K562 (cell line): ENCODE measurements at regions not wholly inside any gene's neighbourhood (a gene's known extent, or its start where the extent isn't known, plus 50 kb on each side); places are given as distances from the start of the nearest gene placed in this dataset.

ENCODE experiments used
- ATAC-seq: fragments of 200-7000 bp; cut with Tn5 transposase; 3 replicates; pipeline ENCODE4 v1.9.1; 2020; ENCODE audit warnings: moderate library complexity
- BruUV-seq: library from RNA; stranded (reverse); fragments of 400-500 nt; replicated peaks from 2 replicates; lab custom pipeline; 2021; lab: Mats Ljungman, UMichigan
- CTCF ChIA-PET: fragments of 300-600 bp; formaldehyde crosslinking; extraction: SDS; loops from one replicate; lab custom pipeline; 2021; ENCODE audit warnings: low intra/inter-chr PET ratio; lab: Yijun Ruan, JAX
- POLR2A ChIA-PET: fragments of 300-600, 350-650 bp; sonication (Branson Sonifier 250); formaldehyde crosslinking; extraction: SDS; loops from one replicate; lab custom pipeline; 2021; ENCODE audit warnings: antibody characterized with exemption, inconsistent platforms; lab: Yijun Ruan, JAX
- DNase-seq, 4 experiments: peaks; one replicate each; pipeline versions ENCODE4 v3.0.0 to v3.0.0-alpha.2; 2011 to 2018; ENCODE audit warnings: low spot score in 3 of 4, mixed read lengths in 3 of 4; ENCODE audit errors: extremely low read depth in 1 of 4
- FAIRE-seq: peaks from 2 replicates; lab custom pipeline; 2011; peaks lifted over from hg19 to GRCh38; lab: Jason Lieb, UNC
- H2AFZ ChIP-seq: 2 replicates; pipeline ENCODE4 v1.6.0; 2011; ENCODE audit warnings: low read depth, low read length, control low read depth, inconsistent platforms
- H3K27ac ChIP-seq: fragments of 200-600 bp; 3 replicates; pipeline ENCODE4 v1.8.0; 2011; ENCODE audit warnings: low read depth, mild to moderate bottlenecking, control low read depth, inconsistent platforms, low read length, moderate library complexity, mixed read lengths; ENCODE audit errors: extremely low read depth
- H3K27me3 ChIP-seq, 2 experiments: fragments of 300-600 bp in 1 of 2; 2 replicates in 1 of 2; 3 replicates in 1 of 2; pipeline versions ENCODE4 v1.6.0 to v1.8.0; 2011; ENCODE audit warnings: inconsistent platforms in 2 of 2, low read length in 2 of 2, mild to moderate bottlenecking in 1 of 2, mixed read lengths in 1 of 2, moderate library complexity in 1 of 2; ENCODE audit not compliant: control insufficient read depth in 2 of 2, insufficient read depth in 2 of 2
- H3K36me3 ChIP-seq: fragments of 300-600 bp; 3 replicates; pipeline ENCODE4 v1.8.0; 2011; ENCODE audit warnings: mild to moderate bottlenecking, low read length, inconsistent platforms; ENCODE audit not compliant: control insufficient read depth, insufficient read depth
- H3K4me1 ChIP-seq, 2 experiments: fragments of 200-600 bp in 1 of 2; replicated peaks in 1 of 2; 2 replicates in 1 of 2; 3 replicates in 1 of 2; pipeline versions ENCODE4 v1.5.1 to v1.8.0; 2011; ENCODE audit warnings: inconsistent platforms in 2 of 2, low read length in 2 of 2, mild to moderate bottlenecking in 1 of 2, mixed read lengths in 1 of 2, moderate library complexity in 1 of 2; ENCODE audit not compliant: control insufficient read depth in 2 of 2, insufficient read depth in 2 of 2
- H3K4me2 ChIP-seq: 2 replicates; pipeline ENCODE4 v1.6.1; 2011; ENCODE audit warnings: low read length, control low read depth, inconsistent platforms, mixed read lengths; ENCODE audit not compliant: insufficient read depth
- H3K4me3 ChIP-seq: fragments of 200-600 bp; sonication (generic), shearing (Covaris generic); 2 replicates; pipeline ENCODE4 v1.5.1; 2016; ENCODE audit warnings: control low read depth, inconsistent platforms
- H3K79me2 ChIP-seq: fragments of 200-600 bp; 3 replicates; pipeline ENCODE4 v1.8.0; 2011; ENCODE audit warnings: low read length, inconsistent platforms; ENCODE audit not compliant: control insufficient read depth, insufficient read depth
- H3K9ac ChIP-seq, 2 experiments: 2 replicates each; pipeline versions ENCODE4 v1.6.0 to v1.6.1; 2011; ENCODE audit warnings: low read depth in 2 of 2, low read length in 2 of 2, control low read depth in 1 of 2, inconsistent platforms in 1 of 2, mild to moderate bottlenecking in 1 of 2, mixed read lengths in 1 of 2; ENCODE audit not compliant: insufficient read depth in 1 of 2
- H3K9me1 ChIP-seq: one replicate; pipeline ENCODE4 v1.6.0; 2011; ENCODE audit warnings: inconsistent platforms, mild to moderate bottlenecking, low read length, moderate library complexity; ENCODE audit not compliant: control insufficient read depth, insufficient read depth
- H3K9me3 ChIP-seq: replicated peaks from 2 replicates; pipeline ENCODE4 v1.5.1; 2011; ENCODE audit warnings: low read depth, low read length, inconsistent platforms; ENCODE audit not compliant: control insufficient read depth, insufficient read depth
- H4K20me1 ChIP-seq: replicated peaks from 2 replicates; pipeline ENCODE4 v1.6.1; 2011; ENCODE audit warnings: low read length, inconsistent platforms, mixed read lengths; ENCODE audit not compliant: control insufficient read depth, insufficient read depth
- ARID1B ChIP-seq: fragments of 450-650 bp; IDR thresholded peaks from 2 replicates; pipeline ENCODE4 v1.6.1; 2016; ENCODE audit warnings: antibody characterized with exemption, mild to moderate bottlenecking, inconsistent platforms
- CEBPB ChIP-seq: fragments of 450-650 bp; IDR thresholded peaks from 2 replicates; pipeline ENCODE4 v1.6.1; 2016; ENCODE audit warnings: missing genetic modification characterization, missing compliant biosample characterization
- CHD4 ChIP-seq: fragments of 200-600 bp; sonication (generic); IDR thresholded peaks from 3 replicates; pipeline ENCODE4 v1.6.1; 2012; ENCODE audit warnings: low read depth, mild to moderate bottlenecking, mixed read lengths, low read length, inconsistent platforms; ENCODE audit not compliant: insufficient read depth, insufficient replicate concordance, poor library complexity, severe bottlenecking
- DIDO1 ChIP-seq: fragments of 450-650 bp; IDR thresholded peaks from 2 replicates; pipeline ENCODE4 v1.6.1; 2016; ENCODE audit warnings: low read depth, missing biosample characterization, missing genetic modification characterization
- MECOM ChIP-seq: fragments of 250-450 bp; sonication (Bioruptor Pico); IDR thresholded peaks from 2 replicates; pipeline ENCODE4 v1.8.0; 2022; ENCODE audit warnings: inconsistent platforms
- PHF20 ChIP-seq: fragments of 450-650 bp; IDR thresholded peaks from 2 replicates; pipeline ENCODE4 v1.6.1; 2018; ENCODE audit not compliant: partially characterized antibody
- SAFB ChIP-seq: fragments of 200-400 bp; formaldehyde crosslinking; IDR thresholded peaks from 2 replicates; pipeline ENCODE4 v1.6.1; 2017; ENCODE audit warnings: low read depth, low read length, borderline replicate concordance
- TCFL5 ChIP-seq: fragments of 250-450 bp; sonication (Bioruptor Pico); conservative IDR thresholded peaks from 2 replicates; pipeline ENCODE4 v1.6.1; 2021; ENCODE audit warnings: mild to moderate bottlenecking, moderate library complexity, matching md5 sums
- WGBS: fragments of 100-300 bp; shearing (Covaris generic); methylation state at CpG from one replicate; pipeline ENCODE4 v1.1.6; 2016; ENCODE audit warnings: low coverage, mixed read lengths; ENCODE audit not compliant: insufficient coverage; ENCODE audit errors: missing lambda C conversion rate; 5-methylcytosine and 5-hydroxymethylcytosine counted together
- in situ Hi-C: fragments of 300-500 bp; cut with MboI; formaldehyde crosslinking; loops from 4 replicates; pipeline ENCODE4 v1.15.0; 2018; ENCODE audit warnings: inconsistent platforms, mixed read lengths
- intact Hi-C: fragments of 100-400 bp; cut with micrococcal nuclease; formaldehyde crosslinking; loops from 2 replicates; pipeline ENCODE4 v1.14.2; 2022
- TF ChIP-seq, protein P1 (sequence below): fragments of 450-650 bp; IDR thresholded peaks from 2 replicates; pipeline ENCODE4 v1.6.1; 2016; ENCODE audit warnings: antibody characterized with exemption

DNA sequence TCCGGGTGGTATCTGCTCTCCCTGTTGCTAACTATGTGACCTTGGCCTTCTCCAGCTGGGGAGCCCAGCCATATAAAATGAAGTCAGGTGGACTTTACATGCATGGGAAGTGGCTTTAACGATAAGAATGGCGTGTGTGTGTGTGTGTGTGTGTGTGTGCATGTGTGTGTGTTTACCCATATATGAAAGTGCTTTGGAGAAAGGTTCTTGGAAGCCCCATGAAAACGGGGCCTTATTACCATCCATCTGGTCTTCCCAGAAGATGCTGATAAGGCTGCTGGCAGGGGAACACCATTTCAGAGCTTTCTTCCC lies 94.8 kb downstream of the LRRC74A start:
- TF ChIP-seq TCFL5 (no peak), MECOM (CRISPR knock-in tag) (no peak), SAFB (no peak), CEBPB (tag) (no peak), PHF20 (no peak), DIDO1 (tag) (no peak), CHD4 (no peak), ARID1B (no peak)
- TF ChIP-seq, protein P1, sequence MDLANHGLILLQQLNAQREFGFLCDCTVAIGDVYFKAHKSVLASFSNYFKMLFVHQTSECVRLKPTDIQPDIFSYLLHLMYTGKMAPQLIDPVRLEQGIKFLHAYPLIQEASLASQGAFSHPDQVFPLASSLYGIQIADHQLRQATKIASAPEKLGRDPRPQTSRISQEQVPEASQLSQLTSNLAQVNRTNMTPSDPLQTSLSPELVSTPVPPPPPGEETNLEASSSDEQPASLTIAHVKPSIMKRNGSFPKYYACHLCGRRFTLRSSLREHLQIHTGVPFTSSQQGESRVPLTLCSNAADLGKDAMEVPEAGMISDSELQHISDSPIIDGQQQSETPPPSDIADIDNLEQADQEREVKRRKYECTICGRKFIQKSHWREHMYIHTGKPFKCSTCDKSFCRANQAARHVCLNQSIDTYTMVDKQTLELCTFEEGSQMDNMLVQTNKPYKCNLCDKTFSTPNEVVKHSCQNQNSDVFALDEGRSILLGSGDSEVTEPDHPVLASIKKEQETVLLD = no peak
- ChIA-PET CTCF (no interaction called here), POLR2A (no interaction called here)
- peaks cover 5% of the 10 kb centered on the region for H3K9me1 ChIP-seq
- H3K27ac ChIP-seq = no peak overlapping the region
- ATAC-seq = no peak
- H3K4me3 ChIP-seq = no peak overlapping the region
- in situ Hi-C loops (no loop called here), intact Hi-C loops (no loop called here)
- BruUV-seq = no TSS peak
- FAIRE-seq = no peak
- H3K4me2 ChIP-seq = no peak overlapping the region
- H2AFZ ChIP-seq = no peak overlapping the region
- H3K4me1 ChIP-seq = peaks cover 28 to 51% of the 10 kb centered on the region in 2 experiments
- H4K20me1 ChIP-seq = no peaks in the 10 kb centered on the region
- no peaks in the 10 kb centered on the region for H3K79me2 ChIP-seq
- H3K36me3 ChIP-seq = no peaks in the 10 kb centered on the region
- no peaks in the 10 kb centered on the region for H3K9me3 ChIP-seq
- WGBS = 14% methylated on average over 3 of the region's 4 CpGs
- DNase-seq = no peak
- H3K9ac ChIP-seq = no peak overlapping the region
- no peaks in the 10 kb centered on the region for H3K27me3 ChIP-seq
